H1 (cell line): ENCODE measurements at regions not wholly inside any gene's neighbourhood (a gene's known extent, or its start where the extent isn't known, plus 50 kb on each side); places are given as distances from the start of the nearest gene placed in this dataset.

Experiments used
- BRCA1 ChIP-seq: IDR thresholded peaks from 2 replicates; pipeline ENCODE4 v1.6.1; 2012; ENCODE audit warnings: low read depth, low read length, improper control_type of control experiment
- PHF8 ChIP-seq: fragments of 200-600 bp; sonication (generic); conservative IDR thresholded peaks from 2 replicates; pipeline ENCODE4 v1.7.1; 2012; ENCODE audit warnings: low read depth, mild to moderate bottlenecking, inconsistent platforms, low read length, moderate library complexity

- TF ChIP-seq BRCA1 (no peak), PHF8 (no peak)
- TF ChIP-seq, all 59 proteins: peak for 0
Measured at GRCh38 chr12:25824734-25825133, 133.7 kb upstream of the RASSF8 start (continued).
